Coronary artery (tissue), 2 donors: ENCODE measurements at regions not wholly inside any gene's neighbourhood (a gene's known extent, or its start where the extent isn't known, plus 50 kb on each side); places are given as distances from the start of the nearest gene placed in this dataset.

Experiments used
- DNase-seq: peaks from one replicate; pipeline ENCODE4 v3.0.0-alpha.2; 2017; ENCODE audit warnings: low spot score
- H3K27ac ChIP-seq, 2 donors: fragments of 200-600 bp; sonication (generic); one replicate each; pipeline ENCODE4 v1.5.1; 2016 to 2019
- H3K4me3 ChIP-seq: fragments of 200-600 bp; sonication (generic); 2 replicates; pipeline ENCODE4 v1.5.1; 2016; ENCODE audit warnings: mild to moderate bottlenecking, moderate library complexity
- CTCF ChIP-seq: fragments of 200-600 bp; sonication (generic); IDR thresholded peaks from one replicate; pipeline ENCODE4 v1.5.1; 2019; ENCODE audit warnings: antibody characterized with exemption

DNA sequence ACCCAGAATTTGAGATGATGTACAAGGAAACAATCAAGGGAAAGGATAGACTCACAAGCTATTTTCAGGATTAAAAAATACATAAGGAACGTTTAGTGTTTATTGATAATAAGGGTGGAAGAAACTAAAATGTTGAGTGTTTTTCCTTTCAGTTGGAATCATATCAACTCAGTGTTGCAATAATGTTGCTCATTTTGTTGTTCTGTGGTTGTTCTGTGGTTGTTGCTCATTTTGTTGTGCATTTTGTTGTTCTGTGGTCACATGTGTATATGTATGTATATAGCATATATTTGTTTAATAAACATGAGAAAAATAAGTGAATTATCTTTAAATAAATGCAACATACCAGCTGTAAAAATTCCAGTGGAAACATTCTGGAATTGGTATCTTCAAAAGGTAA is 262.4 kb upstream of the SPRY2 start:
- DNase-seq: no peak
- Histone ChIP-seq H3K4me3 (no peak overlapping the region), H3K27ac (no peak overlapping the region)
- no peak for TF ChIP-seq CTCF

GRCh38 chr13:80599765-80600164 is 258.8 kb upstream of the SPRY2 start:
- Histone ChIP-seq H3K4me3 (no peak overlapping the region), H3K27ac (no peak overlapping the region)
- DNase-seq: no peak
- no peak for TF ChIP-seq CTCF

DNA sequence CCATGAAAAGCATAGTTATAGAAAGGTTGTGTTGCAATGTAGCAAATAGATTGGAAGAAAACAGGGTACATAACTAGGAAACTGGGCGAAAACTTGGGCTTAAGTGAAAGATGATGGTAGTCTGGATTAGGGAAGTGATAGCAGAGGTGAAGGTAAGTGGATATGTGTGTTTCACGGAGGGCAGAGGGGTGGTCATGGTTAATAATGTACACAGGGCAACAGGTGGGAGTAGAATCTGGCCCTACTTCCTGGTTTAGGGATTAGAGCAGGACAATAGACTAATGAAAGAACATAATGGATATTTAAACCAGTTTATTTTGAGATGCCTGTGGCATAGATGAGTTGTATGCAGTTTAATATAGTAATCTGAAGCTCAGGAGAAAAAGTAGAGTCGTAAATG is 257.3 kb upstream of the SPRY2 start:
- TF ChIP-seq CTCF: no peak
- Histone ChIP-seq H3K4me3 (no peak overlapping the region), H3K27ac (no peak overlapping the region)
- DNase-seq: no peak

DNA sequence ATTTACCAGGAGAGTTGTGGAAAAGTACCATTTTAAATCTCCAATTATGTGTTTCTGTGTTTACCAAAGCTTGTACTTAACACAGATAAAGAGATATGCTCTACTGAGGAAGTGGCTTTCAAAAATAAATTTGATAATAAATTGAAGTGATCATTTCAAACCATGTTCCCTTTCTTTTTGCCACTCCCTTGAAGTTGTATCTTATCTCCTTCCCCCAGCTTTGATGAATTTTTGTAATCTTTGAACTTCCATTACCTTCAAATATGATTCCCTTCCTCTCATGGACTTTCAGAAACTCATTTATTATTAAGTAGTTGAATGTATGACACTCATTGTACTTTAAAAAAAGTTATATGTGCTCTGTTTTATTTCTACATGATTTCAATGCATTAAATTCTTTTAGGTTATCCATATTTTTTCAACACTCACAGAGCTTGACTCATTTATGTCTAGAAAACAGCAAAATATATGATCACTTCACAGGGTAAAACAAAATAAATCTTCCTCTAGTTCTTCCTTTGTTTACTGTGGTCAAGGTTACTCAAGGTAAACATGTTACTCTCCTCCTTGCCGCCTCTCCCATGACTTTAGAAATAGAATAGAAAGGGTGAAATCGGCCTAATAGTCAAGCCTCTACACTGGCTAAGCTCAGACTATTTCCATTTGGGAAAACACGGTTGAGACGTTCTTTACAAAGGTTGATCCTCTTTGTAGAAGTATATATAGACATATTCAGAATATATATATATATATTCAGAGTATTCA is 251.2 kb upstream of the SPRY2 start:
- no peak for DNase-seq
- Histone ChIP-seq H3K4me3 (no peak overlapping the region), H3K27ac (no peak overlapping the region)
- TF ChIP-seq CTCF: no peak

- Histone ChIP-seq H3K27ac (no peak overlapping the region), H3K4me3 (no peak overlapping the region)
- DNase-seq: no peak
- no peak for TF ChIP-seq CTCF
Observed at GRCh38 chr13:80590551-80590950, 249.6 kb upstream of the SPRY2 start.

DNA sequence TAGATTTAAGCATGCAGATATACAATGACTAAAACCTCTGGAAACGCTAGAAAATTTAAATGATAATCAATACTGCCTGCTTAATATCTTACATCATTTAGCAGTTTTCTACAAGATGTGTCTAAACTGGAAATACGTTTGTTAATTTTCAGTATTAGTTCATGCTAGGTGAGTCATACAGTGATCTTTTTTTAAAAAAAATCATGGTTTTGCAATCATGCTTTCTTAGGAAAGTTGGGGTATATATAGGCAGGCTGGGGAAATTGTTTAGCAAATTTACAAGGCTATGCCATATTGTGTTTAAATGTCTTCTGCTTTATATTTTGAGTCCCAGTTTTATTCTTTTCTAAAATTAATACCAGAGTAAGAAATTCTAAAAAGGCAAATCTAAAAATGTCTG is 245.4 kb upstream of the SPRY2 start:
- Histone ChIP-seq H3K4me3 (no peak overlapping the region), H3K27ac (no peak overlapping the region)
- no peak for DNase-seq
- TF ChIP-seq CTCF: no peak

DNA sequence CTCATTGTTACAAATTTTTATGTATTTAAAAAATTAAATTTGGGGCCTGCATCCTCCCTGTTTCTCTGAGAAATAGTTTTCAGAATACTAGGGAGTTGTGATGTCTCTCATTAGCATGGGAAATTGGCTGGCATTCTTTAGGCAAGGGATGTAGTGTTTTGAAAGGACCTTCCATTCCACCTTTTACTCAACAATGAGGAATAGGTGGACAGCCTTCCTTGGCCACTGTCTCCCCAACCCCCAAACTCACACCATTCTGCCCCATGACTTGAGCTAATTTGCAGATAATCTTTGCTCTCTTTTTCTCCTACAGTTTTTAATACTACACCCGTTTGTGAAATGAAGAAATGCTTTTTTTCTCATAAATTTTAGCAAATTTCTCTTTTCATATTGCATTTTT is 244.6 kb upstream of the SPRY2 start:
- H3K27ac ChIP-seq: no peak overlapping the region
- no peak overlapping the region for H3K4me3 ChIP-seq
- DNase-seq: no peak
- TF ChIP-seq CTCF: no peak
